ENCODE measurements at regions not wholly inside any gene's neighbourhood (a gene's known extent, or its start where the extent isn't known, plus 50 kb on each side); places are given as distances from the start of the nearest gene placed in this dataset.

- Histone ChIP-seq H3K27ac (ENCODE audit: low read length) (no peak overlapping the region), H3K9me3 (replicated peaks; ENCODE audit: control insufficient read depth, low read depth, low read length) (peaks cover 2% of the 10 kb centered on the region), H3K36me3 (ENCODE audit: control insufficient read depth, insufficient read depth, low read length) (no peaks in the 10 kb centered on the region), H3K4me1 (ENCODE audit: control insufficient read depth, insufficient read depth, low read length) (no peaks in the 10 kb centered on the region), H3K4me3 (ENCODE audit: low read length) (no peak overlapping the region), H3K27me3 (ENCODE audit: control insufficient read depth, insufficient read depth, low read length) (no peaks in the 10 kb centered on the region)
- DNase-seq, result no peak
- WGBS (ENCODE audit: insufficient coverage), result 90% methylated on average over 2 of the region's 4 CpGs
These were observed 50.3 kb upstream of the SORBS2 start for GRCh38 chr4:185862340-185862739.

- Histone ChIP-seq H3K4me1 (ENCODE audit: control insufficient read depth, insufficient read depth, low read length) (no peaks in the 10 kb centered on the region), H3K27me3 (ENCODE audit: control insufficient read depth, insufficient read depth, low read length) (no peaks in the 10 kb centered on the region), H3K9me3 (replicated peaks; ENCODE audit: control insufficient read depth, low read depth, low read length) (no peaks in the 10 kb centered on the region), H3K27ac (ENCODE audit: low read length) (no peak overlapping the region), H3K36me3 (ENCODE audit: control insufficient read depth, insufficient read depth, low read length) (no peaks in the 10 kb centered on the region), H3K4me3 (ENCODE audit: low read length) (no peak overlapping the region)
- no peak for DNase-seq
- no CpG with 5 or more reads among the region's 1 CpG for WGBS (ENCODE audit: insufficient coverage)
These were observed 52.0 kb upstream of the SORBS2 start for GRCh38 chr4:185863946-185864345.

- Histone ChIP-seq H3K27me3 (ENCODE audit: control insufficient read depth, insufficient read depth, low read length) (no peaks in the 10 kb centered on the region), H3K4me1 (ENCODE audit: control insufficient read depth, insufficient read depth, low read length) (no peaks in the 10 kb centered on the region), H3K9me3 (replicated peaks; ENCODE audit: control insufficient read depth, low read depth, low read length) (no peaks in the 10 kb centered on the region), H3K27ac (ENCODE audit: low read length) (peak overlapping the region; percentile 53), H3K36me3 (ENCODE audit: control insufficient read depth, insufficient read depth, low read length) (no peaks in the 10 kb centered on the region), H3K4me3 (ENCODE audit: low read length) (no peak overlapping the region)
- no peak for DNase-seq
- 80% methylated on average over 1 of the region's 4 CpGs for WGBS (ENCODE audit: insufficient coverage)
These were observed 53.9 kb upstream of the SORBS2 start for GRCh38 chr4:185865901-185866328.

- DNase-seq, result no peak
- 49% methylated on average over 2 of the region's 3 CpGs for WGBS (ENCODE audit: insufficient coverage)
- H3K9me3 ChIP-seq (replicated peaks; ENCODE audit: control insufficient read depth, low read depth, low read length), result no peaks in the 10 kb centered on the region
- H3K36me3 ChIP-seq (ENCODE audit: control insufficient read depth, insufficient read depth, low read length), result no peaks in the 10 kb centered on the region
- no peaks in the 10 kb centered on the region for H3K27me3 ChIP-seq (ENCODE audit: control insufficient read depth, insufficient read depth, low read length)
- no peak overlapping the region for H3K4me3 ChIP-seq (ENCODE audit: low read length)
- H3K4me1 ChIP-seq (ENCODE audit: control insufficient read depth, insufficient read depth, low read length), result no peaks in the 10 kb centered on the region
- H3K27ac ChIP-seq (ENCODE audit: low read length), result no peak overlapping the region
These were observed 55.8 kb upstream of the SORBS2 start for GRCh38 chr4:185867770-185868169.

GRCh38 chr4:185868983-185869382, 57.0 kb upstream of the SORBS2 start:
- Histone ChIP-seq H3K27ac (ENCODE audit: low read length) (no peak overlapping the region), H3K27me3 (ENCODE audit: control insufficient read depth, insufficient read depth, low read length) (no peaks in the 10 kb centered on the region), H3K9me3 (replicated peaks; ENCODE audit: control insufficient read depth, low read depth, low read length) (no peaks in the 10 kb centered on the region), H3K4me3 (ENCODE audit: low read length) (no peak overlapping the region), H3K36me3 (ENCODE audit: control insufficient read depth, insufficient read depth, low read length) (no peaks in the 10 kb centered on the region), H3K4me1 (ENCODE audit: control insufficient read depth, insufficient read depth, low read length) (no peaks in the 10 kb centered on the region)
- no peak for DNase-seq
- WGBS (ENCODE audit: insufficient coverage), result 40% methylated on average over 1 of the region's 3 CpGs

DNA sequence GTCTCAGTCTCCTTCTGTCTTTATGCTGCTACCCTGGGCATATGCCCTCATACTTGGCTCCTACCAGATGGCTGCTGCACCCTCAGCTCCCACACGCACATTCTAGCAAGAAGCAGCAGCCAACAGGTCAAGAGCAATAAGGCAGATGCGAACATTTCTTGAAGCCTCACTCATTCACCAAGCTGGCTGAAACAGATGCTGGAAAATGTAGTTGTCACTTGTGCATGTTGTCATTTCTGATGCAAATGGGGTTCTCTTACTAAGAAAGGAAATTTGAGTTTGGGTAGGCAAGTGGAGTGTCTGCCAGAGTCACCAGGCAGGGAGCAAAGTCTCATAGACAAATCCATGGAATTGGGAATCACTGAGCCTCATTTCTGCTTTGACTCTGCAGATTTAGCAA, 57.4 kb upstream of the SORBS2 start:
- Histone ChIP-seq H3K4me1 (ENCODE audit: control insufficient read depth, insufficient read depth, low read length) (no peaks in the 10 kb centered on the region), H3K36me3 (ENCODE audit: control insufficient read depth, insufficient read depth, low read length) (no peaks in the 10 kb centered on the region), H3K27ac (ENCODE audit: low read length) (no peak overlapping the region), H3K9me3 (replicated peaks; ENCODE audit: control insufficient read depth, low read depth, low read length) (no peaks in the 10 kb centered on the region), H3K27me3 (ENCODE audit: control insufficient read depth, insufficient read depth, low read length) (no peaks in the 10 kb centered on the region), H3K4me3 (ENCODE audit: low read length) (no peak overlapping the region)
- no peak for DNase-seq
- WGBS (ENCODE audit: insufficient coverage), result no CpG with 5 or more reads among the region's 2 CpGs

GRCh38 chr4:185870366-185870765, 58.4 kb upstream of the SORBS2 start:
- Histone ChIP-seq H3K4me3 (ENCODE audit: low read length) (no peak overlapping the region), H3K9me3 (replicated peaks; ENCODE audit: control insufficient read depth, low read depth, low read length) (no peaks in the 10 kb centered on the region), H3K4me1 (ENCODE audit: control insufficient read depth, insufficient read depth, low read length) (no peaks in the 10 kb centered on the region), H3K27ac (ENCODE audit: low read length) (no peak overlapping the region), H3K36me3 (ENCODE audit: control insufficient read depth, insufficient read depth, low read length) (no peaks in the 10 kb centered on the region), H3K27me3 (ENCODE audit: control insufficient read depth, insufficient read depth, low read length) (no peaks in the 10 kb centered on the region)
- WGBS (ENCODE audit: insufficient coverage), result 67% methylated on average over 11 of the region's 14 CpGs
- DNase-seq, result no peak

DNA sequence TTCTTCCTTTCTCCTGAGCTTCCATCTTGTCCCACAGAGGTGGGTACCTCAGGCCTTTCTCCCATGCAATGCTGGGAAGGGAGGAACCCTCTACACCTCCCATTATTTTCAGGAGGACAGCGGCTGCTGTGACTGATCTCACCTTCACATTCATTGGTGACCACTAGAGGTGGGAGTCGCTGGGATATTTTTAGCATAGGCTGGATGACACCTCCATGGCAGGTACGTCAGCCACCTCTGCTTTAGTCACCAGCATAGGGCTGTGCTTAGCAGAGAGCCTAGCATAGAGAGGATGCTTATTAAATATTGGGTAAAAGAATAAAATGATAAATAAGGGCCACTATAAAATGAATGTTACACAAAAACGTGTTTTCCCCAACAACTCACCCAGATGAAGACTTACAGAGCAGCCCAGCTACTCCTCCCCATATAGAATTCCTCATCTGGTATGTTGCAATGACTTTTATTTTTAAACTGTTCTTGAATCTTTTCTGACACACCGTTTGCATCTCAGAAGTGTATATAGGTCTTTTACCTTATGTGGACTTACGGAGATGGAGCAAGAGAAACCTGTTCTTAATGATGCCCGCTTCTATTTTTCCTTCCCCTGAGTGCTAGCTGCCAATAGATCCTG, 60.9 kb upstream of the SORBS2 start:
- Histone ChIP-seq H3K4me3 (ENCODE audit: low read length) (no peak overlapping the region), H3K36me3 (ENCODE audit: control insufficient read depth, insufficient read depth, low read length) (no peaks in the 10 kb centered on the region), H3K27me3 (ENCODE audit: control insufficient read depth, insufficient read depth, low read length) (no peaks in the 10 kb centered on the region), H3K9me3 (replicated peaks; ENCODE audit: control insufficient read depth, low read depth, low read length) (no peaks in the 10 kb centered on the region), H3K27ac (ENCODE audit: low read length) (no peak overlapping the region), H3K4me1 (ENCODE audit: control insufficient read depth, insufficient read depth, low read length) (no peaks in the 10 kb centered on the region)
- 100% methylated on average over 1 of the region's 7 CpGs for WGBS (ENCODE audit: insufficient coverage)
- no peak for DNase-seq

DNA sequence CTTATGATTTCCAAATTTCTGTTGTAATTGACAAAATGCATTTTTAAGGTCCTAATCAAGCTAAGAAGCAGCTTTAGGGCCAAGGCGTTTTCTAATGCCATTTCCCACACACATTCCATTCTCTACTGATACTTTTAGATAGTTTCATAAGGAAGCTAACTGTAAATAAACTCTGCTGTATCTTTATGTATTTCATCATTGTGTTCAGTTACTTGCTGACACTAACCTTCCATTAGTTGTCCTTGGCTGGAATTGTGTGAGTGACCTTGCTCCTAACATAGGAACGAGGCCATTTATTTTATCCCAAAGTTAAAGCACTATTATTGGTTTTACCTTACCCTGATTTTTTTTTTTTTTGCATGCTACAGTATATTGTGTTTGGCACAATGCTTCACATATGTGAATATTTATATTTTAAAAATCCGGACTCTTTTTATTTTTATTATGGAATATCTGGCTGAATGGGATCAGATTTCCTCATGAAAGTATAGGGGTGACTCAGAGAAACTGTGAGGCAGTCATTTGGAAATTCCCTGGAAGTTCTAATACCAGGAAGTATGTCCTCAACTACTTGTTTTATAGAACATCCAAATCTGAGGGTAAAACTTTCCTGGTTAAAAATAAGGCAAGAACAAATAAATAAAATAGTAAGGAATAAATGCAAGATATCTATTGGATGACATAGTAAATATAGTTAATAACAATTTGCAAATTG, 62.7 kb upstream of the SORBS2 start:
- no peaks in the 10 kb centered on the region for H3K36me3 ChIP-seq (ENCODE audit: control insufficient read depth, insufficient read depth, low read length)
- no peaks in the 10 kb centered on the region for H3K27me3 ChIP-seq (ENCODE audit: control insufficient read depth, insufficient read depth, low read length)
- H3K27ac ChIP-seq (ENCODE audit: low read length), result no peak overlapping the region
- no peak for DNase-seq
- no peaks in the 10 kb centered on the region for H3K9me3 ChIP-seq (replicated peaks; ENCODE audit: control insufficient read depth, low read depth, low read length)
- WGBS (ENCODE audit: insufficient coverage), result no CpG with 5 or more reads among the region's 3 CpGs
- no peaks in the 10 kb centered on the region for H3K4me1 ChIP-seq (ENCODE audit: control insufficient read depth, insufficient read depth, low read length)
- no peak overlapping the region for H3K4me3 ChIP-seq (ENCODE audit: low read length)

DNA sequence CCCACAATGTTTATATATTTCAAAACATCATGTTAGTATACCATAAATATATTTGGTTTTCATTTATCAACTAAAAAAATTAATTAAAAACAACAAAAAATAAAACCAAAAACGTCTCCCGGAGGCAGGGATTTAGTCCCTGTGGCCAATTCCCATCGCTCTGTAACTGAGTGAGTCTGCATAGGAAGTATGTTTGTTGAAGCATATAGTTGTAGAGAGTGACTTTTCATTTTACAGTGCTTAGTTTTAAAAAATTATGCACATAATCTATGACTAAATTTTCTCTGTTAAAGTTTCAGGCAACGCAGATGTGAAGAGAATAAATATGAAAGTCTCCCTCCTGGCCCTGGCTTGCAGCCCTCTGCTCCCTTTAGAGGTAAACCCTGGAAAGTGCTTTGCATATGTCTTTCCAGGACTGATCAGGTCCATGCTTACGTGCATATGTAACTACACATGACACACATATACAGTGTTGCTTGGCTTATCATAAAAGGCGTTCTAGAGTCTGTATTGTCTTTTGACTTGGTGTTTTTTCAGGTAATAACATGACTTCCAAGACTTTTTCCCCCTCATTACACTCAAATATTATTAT, 63.4 kb upstream of the SORBS2 start:
- WGBS (ENCODE audit: insufficient coverage), result no CpG with 5 or more reads among the region's 6 CpGs
- Histone ChIP-seq H3K27me3 (ENCODE audit: control insufficient read depth, insufficient read depth, low read length) (no peaks in the 10 kb centered on the region), H3K27ac (ENCODE audit: low read length) (no peak overlapping the region), H3K4me1 (ENCODE audit: control insufficient read depth, insufficient read depth, low read length) (no peaks in the 10 kb centered on the region), H3K9me3 (replicated peaks; ENCODE audit: control insufficient read depth, low read depth, low read length) (no peaks in the 10 kb centered on the region), H3K36me3 (ENCODE audit: control insufficient read depth, insufficient read depth, low read length) (no peaks in the 10 kb centered on the region), H3K4me3 (ENCODE audit: low read length) (no peak overlapping the region)
- DNase-seq, result no peak

Data from muscle of leg (tissue), 3 donors.